ENCODE measurements at regions not wholly inside any gene's neighbourhood (a gene's known extent, or its start where the extent isn't known, plus 50 kb on each side); places are given as distances from the start of the nearest gene placed in this dataset.

GRCh38 chr14:85711620-85712019 lies 181.7 kb downstream of the FLRT2 start:
- DNase-seq (ENCODE audit: low read depth), result no peak
- H3K4me3 ChIP-seq (ENCODE audit: low read depth, low read length), result no peak overlapping the region
- no peak for TF ChIP-seq CTCF (IDR thresholded peaks at IDR 0.05; ENCODE audit: low read depth, low read length)
- TF ChIP-seq MYC (IDR thresholded peaks at IDR 0.05; ENCODE audit: low read depth, low read length), result no peak
- TF ChIP-seq MAX (IDR thresholded peaks at IDR 0.05; ENCODE audit: low read depth, low read length), result no peak
- no peak for TF ChIP-seq POLR2A (IDR thresholded peaks at IDR 0.05; ENCODE audit: extremely low read depth, insufficient read length)

Data from NB4 (cell line).